ENCODE measurements at regions not wholly inside any gene's neighbourhood (a gene's known extent, or its start where the extent isn't known, plus 50 kb on each side); places are given as distances from the start of the nearest gene placed in this dataset.

DNA sequence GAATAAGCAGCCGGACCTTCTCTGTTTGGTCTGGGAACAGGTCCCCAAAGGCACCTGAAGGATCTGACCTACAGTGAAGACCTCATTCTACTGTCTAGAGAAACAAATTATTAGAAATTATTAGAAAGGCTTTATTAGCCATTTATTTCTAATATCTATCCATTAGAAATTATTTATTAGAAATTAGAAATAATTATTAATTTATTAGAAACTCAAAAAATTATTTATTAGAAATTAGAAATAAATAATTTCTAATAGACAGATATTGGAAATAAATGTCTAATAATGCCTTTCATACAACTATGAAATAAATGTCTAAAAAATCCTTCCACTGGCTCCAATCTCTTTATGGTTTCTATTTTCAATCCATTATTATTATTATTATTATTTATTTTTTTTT, 285.7 kb upstream of the ERCC4 start (continued):
- TF ChIP-seq, protein P1, sequence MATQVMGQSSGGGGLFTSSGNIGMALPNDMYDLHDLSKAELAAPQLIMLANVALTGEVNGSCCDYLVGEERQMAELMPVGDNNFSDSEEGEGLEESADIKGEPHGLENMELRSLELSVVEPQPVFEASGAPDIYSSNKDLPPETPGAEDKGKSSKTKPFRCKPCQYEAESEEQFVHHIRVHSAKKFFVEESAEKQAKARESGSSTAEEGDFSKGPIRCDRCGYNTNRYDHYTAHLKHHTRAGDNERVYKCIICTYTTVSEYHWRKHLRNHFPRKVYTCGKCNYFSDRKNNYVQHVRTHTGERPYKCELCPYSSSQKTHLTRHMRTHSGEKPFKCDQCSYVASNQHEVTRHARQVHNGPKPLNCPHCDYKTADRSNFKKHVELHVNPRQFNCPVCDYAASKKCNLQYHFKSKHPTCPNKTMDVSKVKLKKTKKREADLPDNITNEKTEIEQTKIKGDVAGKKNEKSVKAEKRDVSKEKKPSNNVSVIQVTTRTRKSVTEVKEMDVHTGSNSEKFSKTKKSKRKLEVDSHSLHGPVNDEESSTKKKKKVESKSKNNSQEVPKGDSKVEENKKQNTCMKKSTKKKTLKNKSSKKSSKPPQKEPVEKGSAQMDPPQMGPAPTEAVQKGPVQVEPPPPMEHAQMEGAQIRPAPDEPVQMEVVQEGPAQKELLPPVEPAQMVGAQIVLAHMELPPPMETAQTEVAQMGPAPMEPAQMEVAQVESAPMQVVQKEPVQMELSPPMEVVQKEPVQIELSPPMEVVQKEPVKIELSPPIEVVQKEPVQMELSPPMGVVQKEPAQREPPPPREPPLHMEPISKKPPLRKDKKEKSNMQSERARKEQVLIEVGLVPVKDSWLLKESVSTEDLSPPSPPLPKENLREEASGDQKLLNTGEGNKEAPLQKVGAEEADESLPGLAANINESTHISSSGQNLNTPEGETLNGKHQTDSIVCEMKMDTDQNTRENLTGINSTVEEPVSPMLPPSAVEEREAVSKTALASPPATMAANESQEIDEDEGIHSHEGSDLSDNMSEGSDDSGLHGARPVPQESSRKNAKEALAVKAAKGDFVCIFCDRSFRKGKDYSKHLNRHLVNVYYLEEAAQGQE (IDR thresholded peaks at IDR 0.05), result no peak
- TF ChIP-seq HNF4G (IDR thresholded peaks at IDR 0.05), result no peak

DNA sequence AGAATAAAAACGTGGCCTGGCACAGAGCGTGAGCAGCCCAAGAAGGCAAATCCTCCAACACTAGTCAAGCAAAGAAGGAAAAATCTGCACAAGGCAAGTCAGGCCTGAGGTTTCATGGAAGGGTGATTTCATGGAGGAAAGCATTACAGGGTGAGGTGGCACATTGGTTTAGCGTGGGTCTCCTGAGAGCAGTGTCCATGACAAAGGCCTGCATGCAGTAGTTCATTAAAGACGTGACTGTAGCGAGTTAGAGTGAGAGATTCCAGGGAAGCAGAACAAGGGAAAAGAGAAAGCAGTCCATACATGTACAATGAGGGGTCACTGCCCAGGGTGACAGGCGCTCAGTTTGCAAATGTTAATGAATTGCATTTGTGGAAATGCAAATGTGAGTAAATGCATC, 285.0 kb upstream of the ERCC4 start:
- Histone ChIP-seq H3K36me3 (ENCODE audit: control insufficient read depth in 4 of 4, insufficient read depth in 3 of 4, low read depth in 1 of 4, low read length in 3 of 4) (no peaks in the 10 kb centered on the region), H3K4me3 (ENCODE audit: low read depth in 1 of 3, low read length in 3 of 3) (no peak overlapping the region), H3K27me3 (ENCODE audit: control insufficient read depth in 4 of 4, insufficient read depth in 4 of 4, low read length in 3 of 4) (no peaks in the 10 kb centered on the region), H3K27ac (ENCODE audit: low read depth in 1 of 2, low read length in 2 of 2) (no peak overlapping the region), H3K4me1 (ENCODE audit: control insufficient read depth in 4 of 4, insufficient read depth in 4 of 4, low read length in 3 of 4) (peaks cover 0 to 5% (median 1%) of the 10 kb centered on the region in 4 donors), H3K9ac (ENCODE audit: low read depth in 1 of 2, low read length in 2 of 2) (no peak overlapping the region), H3K9me3 (ENCODE audit: control insufficient read depth in 4 of 4, low read length in 3 of 4) (no peaks in the 10 kb centered on the region)
- TF ChIP-seq HNF4G (IDR thresholded peaks at IDR 0.05) (no peak), GABPA (IDR thresholded peaks at IDR 0.05 in 1 of 2, conservative IDR thresholded peaks at IDR 0.05 in 1 of 2) (no peak), SP1 (IDR thresholded peaks at IDR 0.05) (no peak), FOXA2 (IDR thresholded peaks at IDR 0.05) (no peak), YY1 (IDR thresholded peaks at IDR 0.05) (no peak), HNF4A (conservative IDR thresholded peaks at IDR 0.05) (no peak), JUND (IDR thresholded peaks at IDR 0.05) (no peak), ZBTB33 (IDR thresholded peaks at IDR 0.05) (no peak), RAD21 (IDR thresholded peaks at IDR 0.05) (no peak), TAF1 (conservative IDR thresholded peaks at IDR 0.05) (no peak), FOXA1 (IDR thresholded peaks at IDR 0.05) (no peak), EGR1 (IDR thresholded peaks at IDR 0.05; ENCODE audit: low read depth in 2 of 2) (no peak), NR2F2 (IDR thresholded peaks at IDR 0.05) (no peak), RXRA (IDR thresholded peaks at IDR 0.05) (no peak), CTCF (IDR thresholded peaks at IDR 0.05; ENCODE audit: low read depth, low read length, missing input control) (no peak)
- TF ChIP-seq, protein P2, sequence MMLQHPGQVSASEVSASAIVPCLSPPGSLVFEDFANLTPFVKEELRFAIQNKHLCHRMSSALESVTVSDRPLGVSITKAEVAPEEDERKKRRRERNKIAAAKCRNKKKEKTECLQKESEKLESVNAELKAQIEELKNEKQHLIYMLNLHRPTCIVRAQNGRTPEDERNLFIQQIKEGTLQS (IDR thresholded peaks at IDR 0.05), result no peak
- TF ChIP-seq, protein P3, sequence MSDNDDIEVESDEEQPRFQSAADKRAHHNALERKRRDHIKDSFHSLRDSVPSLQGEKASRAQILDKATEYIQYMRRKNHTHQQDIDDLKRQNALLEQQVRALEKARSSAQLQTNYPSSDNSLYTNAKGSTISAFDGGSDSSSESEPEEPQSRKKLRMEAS (IDR thresholded peaks at IDR 0.05), result no peak
- TF ChIP-seq, protein P1 (IDR thresholded peaks at IDR 0.05), result no peak
- DNase-seq (ENCODE audit: low spot score), result no peak
- 92% methylated on average over 6 of the region's 6 CpGs for WGBS

All from liver (tissue), 8 donors.